BE2C (cell line): ENCODE measurements at regions not wholly inside any gene's neighbourhood (a gene's known extent, or its start where the extent isn't known, plus 50 kb on each side); places are given as distances from the start of the nearest gene placed in this dataset.
"Not testable (repeated sequence)": the region's sequence is repeated elsewhere in the genome, so short reads cannot be mapped to it uniquely, and the experiment has no call there.

Experiments used
- DNase-seq: peaks from one replicate; pipeline ENCODE4 v3.0.0-alpha.2; 2020
- H3K27me3 ChIP-seq: fragments of 250-450 bp; sonication (Bioruptor Pico); 2 replicates; pipeline ENCODE4 v1.5.1; 2020; ENCODE audit warnings: mild to moderate bottlenecking
- H3K36me3 ChIP-seq: fragments of 250-450 bp; sonication (Bioruptor Pico); 2 replicates; pipeline ENCODE4 v1.5.1; 2020; ENCODE audit warnings: mild to moderate bottlenecking
- H3K4me1 ChIP-seq: fragments of 250-450 bp; sonication (Bioruptor Pico); 2 replicates; pipeline ENCODE4 v1.5.1; 2020
- H3K4me3 ChIP-seq: 2 replicates; pipeline ENCODE4 v1.5.1; 2011; ENCODE audit warnings: low read depth, low read length
- H3K9me3 ChIP-seq: fragments of 250-450 bp; sonication (Bioruptor Pico); 2 replicates; pipeline ENCODE4 v1.5.1; 2020
- CTCF ChIP-seq: IDR thresholded peaks from 2 replicates; pipeline ENCODE4 v1.5.1; 2012; ENCODE audit warnings: mild to moderate bottlenecking, low read depth, low read length

GRCh38 chrX:50967736-50968135, 57.2 kb downstream of the BMP15 start:
- no peaks in the 10 kb centered on the region for H3K9me3 ChIP-seq
- H3K27me3 ChIP-seq: no peaks in the 10 kb centered on the region
- no peaks in the 10 kb centered on the region for H3K36me3 ChIP-seq
- no peak for TF ChIP-seq CTCF
- no peak for DNase-seq
- no peaks in the 10 kb centered on the region for H3K4me1 ChIP-seq
- no peak overlapping the region for H3K4me3 ChIP-seq

- H3K4me3 ChIP-seq, DNase-seq, H3K27me3 ChIP-seq, H3K9me3 ChIP-seq, H3K4me1 ChIP-seq, H3K36me3 ChIP-seq: not testable (repeated sequence)
These were observed 58.5 kb downstream of the BMP15 start for GRCh38 chrX:50968871-50969635.

GRCh38 chrX:50971395-50971794, 60.9 kb downstream of the BMP15 start:
- TF ChIP-seq CTCF: no peak
- H3K4me3 ChIP-seq: no peak overlapping the region
- DNase-seq: no peak
- H3K4me1 ChIP-seq: no peaks in the 10 kb centered on the region
- H3K36me3 ChIP-seq: no peaks in the 10 kb centered on the region
- no peaks in the 10 kb centered on the region for H3K9me3 ChIP-seq
- H3K27me3 ChIP-seq: no peaks in the 10 kb centered on the region

GRCh38 chrX:50973199-50973598, 62.7 kb downstream of the BMP15 start:
- DNase-seq: no peak
- no peaks in the 10 kb centered on the region for H3K36me3 ChIP-seq
- no peaks in the 10 kb centered on the region for H3K9me3 ChIP-seq
- H3K27me3 ChIP-seq: no peaks in the 10 kb centered on the region
- TF ChIP-seq CTCF: no peak
- no peaks in the 10 kb centered on the region for H3K4me1 ChIP-seq
- H3K4me3 ChIP-seq: no peak overlapping the region

GRCh38 chrX:50978920-50979682, 68.6 kb downstream of the BMP15 start:
- Histone ChIP-seq H3K4me3 (no peak overlapping the region), H3K27me3 (no peaks in the 10 kb centered on the region; the same call in 1 of the 2 replicates), H3K4me1 (no peaks in the 10 kb centered on the region), H3K36me3 (no peaks in the 10 kb centered on the region), H3K9me3 (no peaks in the 10 kb centered on the region)
- no peak for TF ChIP-seq CTCF
- no peak for DNase-seq

GRCh38 chrX:50980251-50980650, 69.7 kb downstream of the BMP15 start:
- DNase-seq: no peak
- Histone ChIP-seq H3K27me3 (no peaks in the 10 kb centered on the region; the same call in 1 of the 2 replicates), H3K36me3 (no peaks in the 10 kb centered on the region), H3K9me3 (no peaks in the 10 kb centered on the region), H3K4me3 (no peak overlapping the region), H3K4me1 (no peaks in the 10 kb centered on the region)
- no peak for TF ChIP-seq CTCF
